Endothelial cell of umbilical vein (primary cell): ENCODE measurements at regions not wholly inside any gene's neighbourhood (a gene's known extent, or its start where the extent isn't known, plus 50 kb on each side); places are given as distances from the start of the nearest gene placed in this dataset.

Source experiments
- BruUV-seq: library from RNA; stranded (reverse); fragments of 400-500 nt; replicated peaks from 2 replicates; lab custom pipeline; 2021; lab: Mats Ljungman, UMichigan
- CTCF ChIA-PET: fragments of 300-600, 350-600 bp; sonication (Branson Sonifier 250); formaldehyde crosslinking; loops from one replicate; lab custom pipeline; 2021; ENCODE audit warnings: antibody characterized with exemption, inconsistent platforms; lab: Charles Lee
- POLR2A ChIA-PET: fragments of 300-600, 350-600 bp; sonication (Branson Sonifier 250); formaldehyde crosslinking; loops from one replicate; lab custom pipeline; 2021; ENCODE audit warnings: antibody characterized with exemption, inconsistent platforms; lab: Charles Lee
- DNase-seq: peaks from one replicate; pipeline ENCODE4 v3.0.0-alpha.2; 2011; ENCODE audit warnings: low read depth, low spot score
- FAIRE-seq: peaks from 2 replicates; lab custom pipeline; 2011; peaks lifted over from hg19 to GRCh38; lab: Jason Lieb, UNC
- H2AFZ ChIP-seq: 2 replicates; pipeline ENCODE4 v1.6.0; 2012; ENCODE audit warnings: low read depth, low read length, control low read depth, inconsistent platforms
- H3K27ac ChIP-seq: 2 replicates; pipeline ENCODE4 v1.5.1; 2011; ENCODE audit warnings: low read depth, mild to moderate bottlenecking, control low read depth, low read length, moderate library complexity; ENCODE audit not compliant: insufficient read depth
- H3K27me3 ChIP-seq, 2 experiments: 2 replicates each; pipeline versions ENCODE4 v1.6.0 to v1.6.1; 2011; ENCODE audit warnings: low read length in 2 of 2, mixed read lengths in 1 of 2; ENCODE audit not compliant: control insufficient read depth in 2 of 2, insufficient read depth in 2 of 2
- H3K36me3 ChIP-seq, 2 experiments: 2 replicates in 1 of 2; 3 replicates in 1 of 2; pipeline ENCODE4 v1.5.1; 2011; ENCODE audit warnings: low read length in 2 of 2, mild to moderate bottlenecking in 1 of 2, moderate library complexity in 1 of 2; ENCODE audit not compliant: control insufficient read depth in 2 of 2, insufficient read depth in 2 of 2; ENCODE audit errors: extremely low read depth in 1 of 2
- H3K4me1 ChIP-seq: 3 replicates; pipeline ENCODE4 v1.5.1; 2011; ENCODE audit warnings: mild to moderate bottlenecking, low read length; ENCODE audit not compliant: control insufficient read depth, insufficient read depth; ENCODE audit errors: extremely low read depth
- H3K4me2 ChIP-seq: 2 replicates; pipeline ENCODE4 v1.6.1; 2011; ENCODE audit warnings: low read length, control low read depth, mixed read lengths; ENCODE audit not compliant: insufficient read depth
- H3K4me3 ChIP-seq, 3 experiments: fragments of 200-600 bp in 1 of 3; sonication (generic), shearing (Covaris generic) in 1 of 3; replicated peaks in 1 of 3; 2 replicates each; pipeline ENCODE4 v1.5.1; 2011 to 2016; ENCODE audit warnings: control low read depth in 3 of 3, low read length in 3 of 3, mild to moderate bottlenecking in 2 of 3, inconsistent platforms in 1 of 3, low read depth in 1 of 3, moderate library complexity in 1 of 3; ENCODE audit not compliant: insufficient read depth in 1 of 3
- H3K79me2 ChIP-seq: 2 replicates; pipeline ENCODE4 v1.6.0; 2012; ENCODE audit warnings: low read length, inconsistent platforms; ENCODE audit not compliant: control insufficient read depth, insufficient read depth
- H3K9ac ChIP-seq: replicated peaks from 2 replicates; pipeline ENCODE3; 2011; ENCODE audit warnings: low read length, control low read depth; ENCODE audit not compliant: insufficient read depth; ENCODE audit errors: extremely low read depth
- H3K9me1 ChIP-seq: replicated peaks from 3 replicates; pipeline ENCODE4 v1.6.0; 2011; ENCODE audit warnings: mild to moderate bottlenecking, low read length; ENCODE audit not compliant: control insufficient read depth, insufficient read depth; ENCODE audit errors: extremely low read depth
- H3K9me3 ChIP-seq: replicated peaks from 2 replicates; pipeline ENCODE4 v1.5.1; 2012; ENCODE audit warnings: low read length, inconsistent platforms; ENCODE audit not compliant: control insufficient read depth, insufficient read depth
- H4K20me1 ChIP-seq: replicated peaks from 2 replicates; pipeline ENCODE3; 2011; ENCODE audit warnings: mild to moderate bottlenecking, low read length; ENCODE audit not compliant: control insufficient read depth, insufficient read depth; ENCODE audit errors: extremely low read depth
- CTCF ChIP-seq, 2 donors: IDR thresholded peaks; 1 replicate in 1 of 2; 2 replicates in 1 of 2; pipeline ENCODE4 v1.5.1; 2011; ENCODE audit warnings: low read length in 2 of 2, mild to moderate bottlenecking in 2 of 2, moderate library complexity in 2 of 2, control low read depth in 1 of 2, inconsistent platforms in 1 of 2, low read depth in 1 of 2; ENCODE audit not compliant: insufficient read depth in 1 of 2; ENCODE audit errors: extremely low read depth in 1 of 2
- EZH2 ChIP-seq: IDR thresholded peaks from 2 replicates; pipeline ENCODE4 v1.6.1; 2012; ENCODE audit warnings: borderline replicate concordance, low read depth, mild to moderate bottlenecking, moderate library complexity, low read length, inconsistent platforms; ENCODE audit not compliant: severe bottlenecking
- FOS ChIP-seq: IDR thresholded peaks from 2 replicates; pipeline ENCODE4 v1.6.1; 2011; ENCODE audit warnings: mild to moderate bottlenecking, low read length, moderate library complexity, borderline replicate concordance; ENCODE audit not compliant: insufficient read depth
- GATA2 ChIP-seq: IDR thresholded peaks from 2 replicates; pipeline ENCODE4 v1.7.0; 2011; ENCODE audit warnings: low read depth, mild to moderate bottlenecking, moderate library complexity, mixed read lengths, low read length; ENCODE audit not compliant: insufficient read length, insufficient read depth
- JUN ChIP-seq: IDR thresholded peaks from 2 replicates; pipeline ENCODE4 v1.6.1; 2011; ENCODE audit warnings: borderline replicate concordance, low read depth; ENCODE audit not compliant: insufficient read length, insufficient read depth
- MAX ChIP-seq: IDR thresholded peaks from 2 replicates; pipeline ENCODE4 v1.6.1; 2011; ENCODE audit not compliant: insufficient read depth, insufficient read length
- MYC ChIP-seq: IDR thresholded peaks from one replicate; pipeline ENCODE4 v1.6.1; 2011; ENCODE audit warnings: mild to moderate bottlenecking, low read depth, low read length
- POLR2A ChIP-seq: IDR thresholded peaks from 2 replicates; pipeline ENCODE4 v1.6.1; 2012; ENCODE audit warnings: low read depth, mild to moderate bottlenecking, control low read depth, low read length
- POLR2AphosphoS5 ChIP-seq: IDR thresholded peaks from 2 replicates; pipeline ENCODE4 v1.6.1; 2012; ENCODE audit warnings: low read depth, mild to moderate bottlenecking, control low read depth, low read length, moderate library complexity; ENCODE audit not compliant: insufficient read depth
- dilution Hi-C: fragments of 300-500 bp; cut with MboI; formaldehyde crosslinking; loops from one replicate; pipeline ENCODE4 v1.15.0; 2019; ENCODE audit warnings: low sequenced_read_pairs; ENCODE audit not compliant: extremely low pct_ligation_motif_present
- intact Hi-C: fragments of 100-400 bp; cut with micrococcal nuclease; formaldehyde crosslinking; loops from one replicate; pipeline ENCODE4 v1.10.0; 2022

- Histone ChIP-seq H2AFZ (no peak overlapping the region), H4K20me1 (no peaks in the 10 kb centered on the region), H3K9me3 (peaks cover 7% of the 10 kb centered on the region), H3K27me3 (no peaks in the 10 kb centered on the region), H3K4me3 (no peak overlapping the region), H3K36me3 (no peaks in the 10 kb centered on the region), H3K4me2 (no peak overlapping the region), H3K27ac (no peak overlapping the region), H3K9ac (no peak overlapping the region), H3K9me1 (no peaks in the 10 kb centered on the region), H3K79me2 (no peaks in the 10 kb centered on the region), H3K4me1 (no peaks in the 10 kb centered on the region)
- no peak for DNase-seq
- POLR2A ChIA-PET = no interaction called here
- dilution Hi-C loops (no loop called here), intact Hi-C loops (no loop called here)
- CTCF ChIA-PET = no interaction called here
- no TSS peak for BruUV-seq
- TF ChIP-seq MYC = no peak
- no peak for TF ChIP-seq POLR2A
- no peak for FAIRE-seq
These were observed 429.6 kb downstream of the RAB28 start for GRCh38 chr4:13054420-13054970.

DNA sequence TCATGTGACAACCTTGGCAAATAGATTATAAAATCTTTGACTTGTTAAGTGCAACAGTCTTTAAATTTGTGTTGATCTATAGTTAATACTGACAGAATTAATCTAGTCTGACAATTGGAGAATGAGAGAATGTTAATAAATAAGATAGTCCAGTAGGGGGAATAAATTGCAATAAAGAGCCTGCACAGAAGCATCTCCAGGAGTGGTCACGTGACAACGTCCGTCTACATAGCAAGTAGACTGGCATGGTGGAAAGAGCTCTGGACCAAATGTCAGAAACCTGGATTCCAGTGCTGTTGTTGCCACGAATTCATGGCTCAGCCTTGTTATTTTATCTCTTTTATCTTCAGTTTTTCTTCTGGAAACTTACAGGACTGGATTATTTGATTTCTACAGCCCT lies 436.5 kb downstream of the RAB28 start:
- no peak for FAIRE-seq
- no TSS peak for BruUV-seq
- ChIA-PET POLR2A (no interaction called here), CTCF (no interaction called here)
- Histone ChIP-seq H3K36me3 (no peaks in the 10 kb centered on the region), H3K9ac (no peak overlapping the region), H3K4me1 (no peaks in the 10 kb centered on the region), H3K27ac (no peak overlapping the region), H3K27me3 (no peaks in the 10 kb centered on the region), H2AFZ (no peak overlapping the region), H3K9me3 (peaks cover 3% of the 10 kb centered on the region), H3K79me2 (no peaks in the 10 kb centered on the region), H3K4me2 (no peak overlapping the region), H4K20me1 (no peaks in the 10 kb centered on the region), H3K4me3 (no peak overlapping the region), H3K9me1 (no peaks in the 10 kb centered on the region)
- no peak for DNase-seq
- dilution Hi-C loops (no loop called here), intact Hi-C loops (no loop called here)
- no peak for TF ChIP-seq FOS
- TF ChIP-seq MYC = no peak
- no peak for TF ChIP-seq JUN
- no peak for TF ChIP-seq GATA2
- TF ChIP-seq POLR2A = no peak
- no peak for TF ChIP-seq MAX
- no peak for TF ChIP-seq EZH2
- no peak for TF ChIP-seq CTCF (IDR thresholded peaks at IDR 0.05; ENCODE audit: extremely low read depth in 1 of 2, insufficient read depth in 1 of 2, low read depth in 1 of 2, low read length in 2 of 2)
- TF ChIP-seq POLR2AphosphoS5 = no peak
